Lower leg skin (tissue), 4 donors: ENCODE measurements at regions not wholly inside any gene's neighbourhood (a gene's known extent, or its start where the extent isn't known, plus 50 kb on each side); places are given as distances from the start of the nearest gene placed in this dataset.

Experiments
- DNase-seq, 2 donors: peaks; one replicate each; pipeline ENCODE4 v3.0.0-alpha.2; 2019; ENCODE audit warnings: low spot score in 2 of 2
- H3K4me3 ChIP-seq: fragments of 200-600 bp; sonication (generic); 2 replicates; pipeline ENCODE4 v1.5.1; 2017; ENCODE audit warnings: mild to moderate bottlenecking, low read depth; ENCODE audit not compliant: poor library complexity, severe bottlenecking
- POLR2A ChIP-seq, 2 donors: fragments of 450-650 bp; IDR thresholded peaks; one replicate each; pipeline ENCODE4 v1.6.1; 2016 to 2017; ENCODE audit warnings: antibody characterized with exemption in 2 of 2, mild to moderate bottlenecking in 1 of 2, moderate library complexity in 1 of 2
- WGBS, 2 donors: methylation state at CpG; one replicate each; pipeline ENCODE4 v1.1.5; 2018; 5-methylcytosine and 5-hydroxymethylcytosine counted together
- intact Hi-C: fragments of 100-400 bp; cut with DNase I; formaldehyde crosslinking; loops from one replicate; pipeline ENCODE4 v1.15.0; 2023; ENCODE audit warnings: low total_unique reads
- TF ChIP-seq, protein P1 (sequence below), 3 donors: fragments of 450-650 bp; IDR thresholded peaks; one replicate each; pipeline ENCODE4 v1.5.1; 2016; ENCODE audit warnings: antibody characterized with exemption in 3 of 3, mild to moderate bottlenecking in 3 of 3, moderate library complexity in 2 of 3

DNA sequence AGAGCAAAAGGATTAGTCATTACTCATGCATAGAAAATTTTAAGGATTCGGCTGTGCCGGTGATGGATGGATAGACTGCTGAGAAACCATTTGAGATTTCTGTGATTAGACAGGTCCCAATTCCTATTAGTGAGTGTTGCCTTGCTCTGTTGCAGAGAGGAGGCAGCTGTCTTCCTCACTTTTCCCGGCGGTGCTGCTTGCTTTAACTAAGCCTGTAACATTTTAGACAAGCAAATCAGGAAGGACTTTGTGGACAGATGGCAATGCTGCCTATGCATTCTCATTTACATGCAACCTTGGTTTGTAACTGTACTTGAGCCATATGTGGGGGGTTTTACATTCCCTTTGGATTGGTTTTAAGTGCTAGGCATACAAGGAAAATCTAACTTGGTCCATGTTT is 1176.3 kb downstream of the CDH18 start:
- TF ChIP-seq POLR2A (IDR thresholded peaks at IDR 0.05), result no peak
- WGBS, 2 donors, result 72 to 77% methylated on average over 4 of the region's 4 CpGs
- DNase-seq, result no peak
- H3K4me3 ChIP-seq, result no peak overlapping the region
- intact Hi-C loops, result no loop called here

DNA sequence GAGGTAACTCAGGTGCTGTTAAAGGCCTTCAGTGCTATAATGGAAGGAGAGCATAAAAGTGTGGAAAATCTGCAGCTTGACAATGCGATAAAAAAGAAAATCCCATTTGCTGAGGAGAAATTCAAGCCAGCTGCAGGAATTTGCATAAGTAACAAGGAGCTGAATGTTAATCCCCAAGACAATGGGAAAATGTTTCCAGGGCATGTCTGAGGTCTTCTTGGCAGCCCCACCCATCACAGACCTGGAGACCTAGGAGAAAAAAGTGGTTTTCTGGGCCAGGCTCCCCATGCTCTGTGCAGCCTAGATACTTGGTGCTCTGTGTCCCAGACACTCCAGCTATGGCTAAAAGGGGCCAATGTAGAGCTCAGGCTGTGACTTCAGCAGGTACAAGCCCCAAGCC is 1159.6 kb downstream of the CDH18 start:
- H3K4me3 ChIP-seq, result no peak overlapping the region
- no peak for TF ChIP-seq POLR2A (IDR thresholded peaks at IDR 0.05)
- TF ChIP-seq, protein P1, sequence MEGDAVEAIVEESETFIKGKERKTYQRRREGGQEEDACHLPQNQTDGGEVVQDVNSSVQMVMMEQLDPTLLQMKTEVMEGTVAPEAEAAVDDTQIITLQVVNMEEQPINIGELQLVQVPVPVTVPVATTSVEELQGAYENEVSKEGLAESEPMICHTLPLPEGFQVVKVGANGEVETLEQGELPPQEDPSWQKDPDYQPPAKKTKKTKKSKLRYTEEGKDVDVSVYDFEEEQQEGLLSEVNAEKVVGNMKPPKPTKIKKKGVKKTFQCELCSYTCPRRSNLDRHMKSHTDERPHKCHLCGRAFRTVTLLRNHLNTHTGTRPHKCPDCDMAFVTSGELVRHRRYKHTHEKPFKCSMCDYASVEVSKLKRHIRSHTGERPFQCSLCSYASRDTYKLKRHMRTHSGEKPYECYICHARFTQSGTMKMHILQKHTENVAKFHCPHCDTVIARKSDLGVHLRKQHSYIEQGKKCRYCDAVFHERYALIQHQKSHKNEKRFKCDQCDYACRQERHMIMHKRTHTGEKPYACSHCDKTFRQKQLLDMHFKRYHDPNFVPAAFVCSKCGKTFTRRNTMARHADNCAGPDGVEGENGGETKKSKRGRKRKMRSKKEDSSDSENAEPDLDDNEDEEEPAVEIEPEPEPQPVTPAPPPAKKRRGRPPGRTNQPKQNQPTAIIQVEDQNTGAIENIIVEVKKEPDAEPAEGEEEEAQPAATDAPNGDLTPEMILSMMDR (IDR thresholded peaks at IDR 0.05), result no peak
- WGBS, 2 donors, result 91 to 93% methylated on average over 1 of the region's 1 CpG
- DNase-seq, result no peak
- intact Hi-C loops, result no loop called here

DNA sequence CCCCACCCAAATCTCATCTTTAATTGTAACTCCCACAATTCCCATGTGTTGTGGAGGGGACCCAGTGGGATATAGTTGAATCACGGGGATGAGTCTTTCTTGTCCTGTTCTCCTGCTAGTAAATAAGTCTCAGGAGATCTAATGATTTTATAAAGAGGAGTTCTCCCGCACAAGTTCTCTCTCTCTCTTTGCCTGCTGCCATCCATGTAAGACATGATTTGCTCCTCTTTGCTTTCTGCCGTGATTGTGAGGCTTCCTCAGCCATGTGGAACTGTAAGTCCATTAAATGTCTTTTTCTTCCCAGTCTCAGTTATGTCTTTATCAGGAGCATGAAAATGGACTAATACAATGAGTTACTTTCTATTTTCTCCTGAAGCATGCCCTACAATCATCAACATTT is 1158.5 kb downstream of the CDH18 start:
- DNase-seq, result no peak
- no peak overlapping the region for H3K4me3 ChIP-seq
- no peak for TF ChIP-seq POLR2A (IDR thresholded peaks at IDR 0.05)
- TF ChIP-seq, protein P1 (IDR thresholded peaks at IDR 0.05), result no peak
- intact Hi-C loops, result no loop called here
- WGBS, 2 donors, result 88 to 97% methylated on average over 3 of the region's 3 CpGs

DNA sequence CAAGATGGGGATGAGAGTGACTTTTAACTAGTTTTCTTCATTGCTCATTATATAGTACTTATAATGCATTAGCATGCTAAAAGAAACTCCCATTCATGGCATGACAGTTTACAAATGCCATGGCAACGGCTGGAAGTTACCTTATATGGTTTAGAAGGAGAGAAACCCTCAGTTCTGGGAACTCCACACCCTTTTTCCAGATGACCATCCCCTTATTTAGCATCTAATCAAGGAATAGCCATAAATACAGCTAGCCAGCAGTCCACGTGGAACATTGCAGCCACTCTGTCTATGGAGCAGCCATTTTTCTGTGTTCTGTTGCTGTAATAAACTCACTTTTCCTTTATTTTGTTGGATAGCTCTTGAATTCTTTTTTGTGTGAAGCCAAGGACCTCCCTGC is 1137.8 kb downstream of the CDH18 start:
- intact Hi-C loops, result no loop called here
- 75 to 79% methylated on average over 2 of the region's 2 CpGs for WGBS, 2 donors
- TF ChIP-seq, protein P1 (IDR thresholded peaks at IDR 0.05), result no peak
- no peak for TF ChIP-seq POLR2A (IDR thresholded peaks at IDR 0.05)
- H3K4me3 ChIP-seq, result no peak overlapping the region
- no peak for DNase-seq

DNA sequence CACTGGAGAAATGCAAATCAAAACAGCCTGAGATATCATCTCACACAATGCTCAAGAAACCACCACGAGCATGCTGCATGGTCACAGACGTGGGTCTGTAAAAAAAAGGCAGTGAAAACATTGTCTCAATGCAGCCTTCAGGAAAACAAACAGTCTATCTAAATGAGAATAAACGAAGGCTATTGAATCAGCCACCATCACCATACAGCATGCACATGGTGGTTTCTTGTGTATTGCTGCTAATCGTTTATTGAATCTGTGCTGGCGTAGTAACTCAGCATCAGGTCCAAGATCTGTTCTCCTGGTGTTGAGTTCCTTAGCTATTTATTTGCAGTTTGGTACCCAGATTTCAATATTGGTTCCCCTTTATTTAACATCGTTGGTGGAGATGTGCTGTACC is 1115.0 kb downstream of the CDH18 start:
- DNase-seq, result no peak
- no peak overlapping the region for H3K4me3 ChIP-seq
- intact Hi-C loops, result no loop called here
- 84 to 87% methylated on average over 3 to 6 of the region's 6 CpGs for WGBS, 2 donors
- TF ChIP-seq POLR2A (IDR thresholded peaks at IDR 0.05), result no peak
- TF ChIP-seq, protein P1 (IDR thresholded peaks at IDR 0.05), result no peak

DNA sequence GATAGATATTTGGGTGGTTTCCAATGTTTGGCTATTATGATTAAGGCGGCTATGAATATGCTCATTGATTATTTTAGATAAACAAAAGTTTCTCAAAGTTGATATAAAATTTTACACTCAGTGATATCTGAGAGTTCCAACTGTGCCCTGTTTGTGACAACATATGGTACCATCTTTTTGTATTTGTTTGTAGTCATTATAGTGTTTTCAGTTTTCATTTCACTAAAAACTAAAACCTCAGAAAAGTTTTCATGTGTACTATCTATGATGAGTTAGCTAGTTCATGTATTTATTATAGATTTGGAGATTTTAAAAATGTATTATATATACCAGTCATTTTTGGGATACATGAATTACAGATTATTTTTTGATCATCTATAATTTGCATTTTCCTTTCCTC is 1111.4 kb downstream of the CDH18 start:
- TF ChIP-seq POLR2A (IDR thresholded peaks at IDR 0.05), result no peak
- TF ChIP-seq, protein P1 (IDR thresholded peaks at IDR 0.05), result no peak
- H3K4me3 ChIP-seq, result no peak overlapping the region
- intact Hi-C loops, result no loop called here
- DNase-seq, result no peak
- 74 to 84% methylated on average over 1 of the region's 1 CpG for WGBS, 2 donors
